Lower leg skin (tissue), 3 donors: ENCODE measurements at regions not wholly inside any gene's neighbourhood (a gene's known extent, or its start where the extent isn't known, plus 50 kb on each side); places are given as distances from the start of the nearest gene placed in this dataset.

Experiments used
- POLR2A ChIP-seq, 2 donors: fragments of 450-650 bp; IDR thresholded peaks; one replicate each; pipeline ENCODE4 v1.6.1; 2016 to 2017; ENCODE audit warnings: antibody characterized with exemption in 2 of 2, mild to moderate bottlenecking in 1 of 2, moderate library complexity in 1 of 2
- TF ChIP-seq, protein P1 (sequence below), 3 donors: fragments of 450-650 bp; IDR thresholded peaks; one replicate each; pipeline ENCODE4 v1.5.1; 2016; ENCODE audit warnings: antibody characterized with exemption in 3 of 3, mild to moderate bottlenecking in 3 of 3, moderate library complexity in 2 of 3

DNA sequence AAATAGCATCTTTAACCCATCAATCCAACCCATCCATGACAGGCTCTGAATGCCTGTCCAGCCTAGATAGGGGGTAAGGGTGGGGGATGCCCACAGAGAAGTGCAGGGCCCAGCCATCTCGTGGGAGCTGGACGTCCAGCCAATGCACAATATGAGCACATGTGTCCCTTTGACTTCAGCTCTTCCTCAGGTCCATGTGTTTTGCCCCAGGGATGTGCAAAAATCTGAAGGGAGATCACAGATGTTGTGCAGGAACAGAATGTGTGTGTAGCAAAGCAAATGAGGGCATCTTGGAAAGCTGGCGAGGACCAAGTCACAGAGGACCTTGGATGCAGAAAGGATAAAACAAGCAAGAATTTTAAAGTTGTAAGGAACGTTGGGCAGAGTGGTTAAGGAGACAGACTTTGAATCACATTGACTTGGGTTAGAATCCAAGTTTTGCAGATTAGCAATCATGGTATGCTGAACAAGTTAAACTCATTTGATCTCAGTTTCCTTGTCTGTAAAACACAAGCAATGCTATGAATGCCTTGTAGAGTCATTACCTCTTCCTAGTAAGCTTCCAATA lies 104.5 kb downstream of the TTC32 start:
- TF ChIP-seq, protein P1, sequence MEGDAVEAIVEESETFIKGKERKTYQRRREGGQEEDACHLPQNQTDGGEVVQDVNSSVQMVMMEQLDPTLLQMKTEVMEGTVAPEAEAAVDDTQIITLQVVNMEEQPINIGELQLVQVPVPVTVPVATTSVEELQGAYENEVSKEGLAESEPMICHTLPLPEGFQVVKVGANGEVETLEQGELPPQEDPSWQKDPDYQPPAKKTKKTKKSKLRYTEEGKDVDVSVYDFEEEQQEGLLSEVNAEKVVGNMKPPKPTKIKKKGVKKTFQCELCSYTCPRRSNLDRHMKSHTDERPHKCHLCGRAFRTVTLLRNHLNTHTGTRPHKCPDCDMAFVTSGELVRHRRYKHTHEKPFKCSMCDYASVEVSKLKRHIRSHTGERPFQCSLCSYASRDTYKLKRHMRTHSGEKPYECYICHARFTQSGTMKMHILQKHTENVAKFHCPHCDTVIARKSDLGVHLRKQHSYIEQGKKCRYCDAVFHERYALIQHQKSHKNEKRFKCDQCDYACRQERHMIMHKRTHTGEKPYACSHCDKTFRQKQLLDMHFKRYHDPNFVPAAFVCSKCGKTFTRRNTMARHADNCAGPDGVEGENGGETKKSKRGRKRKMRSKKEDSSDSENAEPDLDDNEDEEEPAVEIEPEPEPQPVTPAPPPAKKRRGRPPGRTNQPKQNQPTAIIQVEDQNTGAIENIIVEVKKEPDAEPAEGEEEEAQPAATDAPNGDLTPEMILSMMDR (IDR thresholded peaks at IDR 0.05): no peak
- TF ChIP-seq POLR2A (IDR thresholded peaks at IDR 0.05): no peak
